SU-DHL-6 (cell line): ENCODE measurements at regions not wholly inside any gene's neighbourhood (a gene's known extent, or its start where the extent isn't known, plus 50 kb on each side); places are given as distances from the start of the nearest gene placed in this dataset.

Source experiments
- EZH2phosphoT487 ChIP-seq: fragments of 200-600 bp; sonication (generic), shearing (Covaris generic); conservative IDR thresholded peaks from 2 replicates; pipeline ENCODE4 v1.6.1; 2018; ENCODE audit warnings: mild to moderate bottlenecking, antibody characterized with exemption, low read length, moderate library complexity, mixed read lengths
- TF ChIP-seq, protein P1 (sequence below): fragments of 200-600 bp; sonication (generic); IDR thresholded peaks from one replicate; pipeline ENCODE4 v1.5.1; 2017; ENCODE audit warnings: antibody characterized with exemption, mild to moderate bottlenecking, low read length, moderate library complexity; ENCODE audit not compliant: insufficient read depth, poor library complexity, severe bottlenecking

DNA sequence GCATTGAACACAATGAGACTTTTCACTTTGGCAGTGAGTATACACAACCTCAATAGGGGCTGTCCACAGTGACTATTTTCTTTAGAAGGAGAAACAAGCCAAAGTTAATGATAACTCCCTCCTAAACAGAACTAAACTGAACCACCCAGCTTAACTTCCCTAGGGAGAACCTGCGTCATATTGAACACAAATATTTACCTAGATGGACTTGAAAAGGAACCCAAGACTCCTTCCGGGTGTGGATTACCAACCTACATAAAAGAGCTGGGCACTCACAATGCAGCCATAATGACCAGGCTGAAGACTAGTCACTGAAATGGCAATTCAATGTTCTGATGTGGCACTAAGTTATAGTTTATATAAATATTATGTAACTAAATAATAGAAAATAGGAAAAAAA, 160.6 kb downstream of the IBTK start:
- TF ChIP-seq, protein P1, sequence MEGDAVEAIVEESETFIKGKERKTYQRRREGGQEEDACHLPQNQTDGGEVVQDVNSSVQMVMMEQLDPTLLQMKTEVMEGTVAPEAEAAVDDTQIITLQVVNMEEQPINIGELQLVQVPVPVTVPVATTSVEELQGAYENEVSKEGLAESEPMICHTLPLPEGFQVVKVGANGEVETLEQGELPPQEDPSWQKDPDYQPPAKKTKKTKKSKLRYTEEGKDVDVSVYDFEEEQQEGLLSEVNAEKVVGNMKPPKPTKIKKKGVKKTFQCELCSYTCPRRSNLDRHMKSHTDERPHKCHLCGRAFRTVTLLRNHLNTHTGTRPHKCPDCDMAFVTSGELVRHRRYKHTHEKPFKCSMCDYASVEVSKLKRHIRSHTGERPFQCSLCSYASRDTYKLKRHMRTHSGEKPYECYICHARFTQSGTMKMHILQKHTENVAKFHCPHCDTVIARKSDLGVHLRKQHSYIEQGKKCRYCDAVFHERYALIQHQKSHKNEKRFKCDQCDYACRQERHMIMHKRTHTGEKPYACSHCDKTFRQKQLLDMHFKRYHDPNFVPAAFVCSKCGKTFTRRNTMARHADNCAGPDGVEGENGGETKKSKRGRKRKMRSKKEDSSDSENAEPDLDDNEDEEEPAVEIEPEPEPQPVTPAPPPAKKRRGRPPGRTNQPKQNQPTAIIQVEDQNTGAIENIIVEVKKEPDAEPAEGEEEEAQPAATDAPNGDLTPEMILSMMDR, result no peak
- no peak for TF ChIP-seq EZH2phosphoT487
